ENCODE measurements at regions not wholly inside any gene's neighbourhood (a gene's known extent, or its start where the extent isn't known, plus 50 kb on each side); places are given as distances from the start of the nearest gene placed in this dataset.

- FAIRE-seq = no peak
- no peak for DNase-seq (ENCODE audit: insufficient read length, low spot score)
Measured at GRCh38 chr9:135249711-135250110, 162.2 kb downstream of the OLFM1 start.

GRCh38 chr9:135251331-135251761 lies 163.9 kb downstream of the OLFM1 start:
- no peak for FAIRE-seq
- DNase-seq (ENCODE audit: insufficient read length, low spot score) = no peak

- no peak for DNase-seq (ENCODE audit: insufficient read length, low spot score)
- no peak for FAIRE-seq
Measured at GRCh38 chr9:135251996-135252760, 164.7 kb downstream of the OLFM1 start.

- no peak for FAIRE-seq
- no peak for DNase-seq (ENCODE audit: insufficient read length, low spot score)
Measured at GRCh38 chr9:135252980-135253304, 165.5 kb downstream of the OLFM1 start.

GRCh38 chr9:135253305-135254004 lies 166.0 kb downstream of the OLFM1 start:
- DNase-seq (ENCODE audit: insufficient read length, low spot score) (no peak), FAIRE-seq (no peak)

- FAIRE-seq = no peak
Measured at GRCh38 chr9:135254176-135255032, 166.9 kb downstream of the OLFM1 start.

GRCh38 chr9:135255033-135255840 lies 167.8 kb downstream of the OLFM1 start:
- FAIRE-seq (no peak), DNase-seq (ENCODE audit: insufficient read length, low spot score) (no peak)

More at GRCh38 chr9:135254176-135255032, 166.9 kb downstream of the OLFM1 start:
- DNase-seq (ENCODE audit: insufficient read length, low spot score) = no peak

GRCh38 chr9:135255841-135256580 lies 168.5 kb downstream of the OLFM1 start:
- no peak for DNase-seq (ENCODE audit: insufficient read length, low spot score)
- no peak for FAIRE-seq

- no peak for DNase-seq (ENCODE audit: insufficient read length, low spot score)
- no peak for FAIRE-seq
Measured at GRCh38 chr9:135256581-135257354, 169.3 kb downstream of the OLFM1 start.

- FAIRE-seq = no peak
Measured at GRCh38 chr9:135258461-135258860, 171.0 kb downstream of the OLFM1 start.

GRCh38 chr9:135259273-135259672 lies 171.8 kb downstream of the OLFM1 start:
- DNase-seq (ENCODE audit: insufficient read length, low spot score) (no peak), FAIRE-seq (no peak)

More at GRCh38 chr9:135258461-135258860, 171.0 kb downstream of the OLFM1 start:
- DNase-seq (ENCODE audit: insufficient read length, low spot score) = no peak

- FAIRE-seq = no peak
- no peak for DNase-seq (ENCODE audit: insufficient read length, low spot score)
Measured at GRCh38 chr9:135260221-135261180, 173.0 kb downstream of the OLFM1 start.

GRCh38 chr9:135262248-135262647 lies 174.8 kb downstream of the OLFM1 start:
- DNase-seq (ENCODE audit: insufficient read length, low spot score) (no peak), FAIRE-seq (no peak)

GRCh38 chr9:135263511-135263910 lies 176.0 kb downstream of the OLFM1 start:
- FAIRE-seq (no peak), DNase-seq (ENCODE audit: insufficient read length, low spot score) (no peak)

- FAIRE-seq (no peak), DNase-seq (ENCODE audit: insufficient read length, low spot score) (no peak)
Measured at GRCh38 chr9:135265931-135266330, 178.5 kb downstream of the OLFM1 start.

GRCh38 chr9:135267191-135267809 lies 179.8 kb downstream of the OLFM1 start:
- DNase-seq (ENCODE audit: insufficient read length, low spot score) (no peak), FAIRE-seq (no peak)

GRCh38 chr9:135268031-135268430 lies 180.6 kb downstream of the OLFM1 start:
- FAIRE-seq = no peak

More at GRCh38 chr9:135268031-135268430, 180.6 kb downstream of the OLFM1 start:
- no peak for DNase-seq (ENCODE audit: insufficient read length, low spot score)
